ENCODE measurements at regions not wholly inside any gene's neighbourhood (a gene's known extent, or its start where the extent isn't known, plus 50 kb on each side); places are given as distances from the start of the nearest gene placed in this dataset.
"Not testable (repeated sequence)": the region's sequence is repeated elsewhere in the genome, so short reads cannot be mapped to it uniquely, and the experiment has no call there.

DNA sequence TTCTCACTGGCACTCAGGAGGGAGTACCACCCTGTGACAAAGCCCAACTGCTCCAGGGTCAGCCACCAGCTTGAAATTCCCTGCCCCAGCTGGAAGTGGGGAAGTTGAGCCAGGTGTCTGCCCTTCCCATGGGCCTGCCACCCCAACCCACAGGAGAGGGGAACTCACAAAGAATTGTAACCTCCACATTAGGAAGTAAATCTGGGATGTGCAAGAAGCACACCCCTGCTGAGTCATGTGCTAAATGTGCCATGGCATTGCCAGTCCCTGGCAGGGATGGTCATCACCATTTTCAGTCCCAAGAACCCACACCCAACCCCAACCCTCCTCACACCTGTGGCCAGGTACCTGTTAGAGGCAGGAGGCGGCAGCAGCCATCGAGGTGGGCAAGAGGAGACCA lies 165.2 kb upstream of the THBS1 start:
- no peak for DNase-seq

DNA sequence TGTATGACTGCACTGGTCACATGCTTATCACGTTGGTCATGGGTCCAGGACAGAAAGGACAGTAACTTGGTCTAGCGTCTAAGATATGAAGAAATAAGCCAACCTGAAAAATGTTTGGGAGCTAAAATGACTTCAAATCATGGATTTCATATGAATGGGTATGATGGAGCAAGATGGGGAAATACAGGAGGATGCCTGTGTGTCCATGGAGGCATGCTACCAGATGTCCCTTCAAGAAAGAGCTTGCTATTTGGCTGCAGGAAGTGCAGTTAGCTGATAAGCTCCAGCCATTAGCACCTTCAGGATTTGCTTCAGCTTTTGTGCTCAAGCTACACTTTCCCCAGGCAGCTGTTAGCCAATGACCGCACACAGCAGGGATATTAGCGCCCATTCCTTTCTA lies 164.6 kb upstream of the THBS1 start:
- DNase-seq: no peak

DNA sequence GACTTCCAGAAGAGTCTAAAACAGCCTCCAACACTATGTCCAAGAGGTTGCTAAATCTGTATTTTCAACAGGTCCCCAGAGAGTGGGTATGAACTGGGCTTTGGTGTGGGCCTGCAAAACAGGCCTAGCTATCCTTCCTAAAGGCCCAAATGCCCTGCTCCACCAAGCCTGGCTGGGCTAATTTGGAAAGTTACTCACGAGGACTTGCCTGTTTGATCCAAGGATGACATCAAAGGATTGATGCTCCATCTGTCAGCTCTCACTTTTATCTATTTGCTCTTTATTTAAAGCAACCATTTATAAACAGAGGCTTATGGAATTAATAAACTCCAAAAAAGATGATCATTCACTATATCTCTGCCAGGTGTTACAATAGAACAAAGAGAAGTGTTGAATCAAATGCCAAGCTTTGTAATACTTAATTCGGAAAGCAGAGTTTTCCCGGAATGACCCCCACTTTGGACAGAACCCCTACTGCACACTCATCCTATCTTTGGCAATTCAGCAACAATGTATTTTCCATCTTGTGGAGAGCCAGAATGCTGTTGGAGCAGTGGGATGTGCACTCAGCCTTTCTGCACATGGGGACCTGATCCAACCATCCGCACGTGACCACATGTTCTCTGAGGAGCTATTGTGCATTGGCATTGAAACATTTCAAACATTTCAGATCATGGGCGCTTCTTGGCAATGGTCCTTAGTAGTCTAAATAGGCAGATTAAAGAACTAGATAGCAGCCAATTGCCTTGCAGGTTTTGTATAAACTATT lies 163.3 kb upstream of the THBS1 start:
- no peak for DNase-seq

DNA sequence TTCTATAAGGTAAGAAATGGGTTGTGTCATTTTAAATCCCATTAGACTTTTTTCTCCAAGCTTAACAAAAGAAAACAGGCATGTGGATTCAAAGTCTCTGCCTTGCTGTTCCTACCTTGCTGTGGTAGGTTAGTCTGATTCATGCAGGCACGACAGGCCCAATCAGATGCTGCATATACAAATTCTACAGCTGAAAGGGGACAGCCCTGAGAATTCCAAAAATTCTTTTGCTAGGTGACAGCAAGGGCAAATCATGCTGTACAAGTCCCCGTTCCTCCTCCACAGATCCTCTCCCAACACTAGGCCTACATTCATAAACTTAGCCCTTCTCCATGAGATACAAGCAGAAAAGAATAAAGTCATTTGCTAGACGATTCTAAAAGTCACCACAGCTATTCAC lies 161.2 kb upstream of the THBS1 start:
- DNase-seq: no peak

DNA sequence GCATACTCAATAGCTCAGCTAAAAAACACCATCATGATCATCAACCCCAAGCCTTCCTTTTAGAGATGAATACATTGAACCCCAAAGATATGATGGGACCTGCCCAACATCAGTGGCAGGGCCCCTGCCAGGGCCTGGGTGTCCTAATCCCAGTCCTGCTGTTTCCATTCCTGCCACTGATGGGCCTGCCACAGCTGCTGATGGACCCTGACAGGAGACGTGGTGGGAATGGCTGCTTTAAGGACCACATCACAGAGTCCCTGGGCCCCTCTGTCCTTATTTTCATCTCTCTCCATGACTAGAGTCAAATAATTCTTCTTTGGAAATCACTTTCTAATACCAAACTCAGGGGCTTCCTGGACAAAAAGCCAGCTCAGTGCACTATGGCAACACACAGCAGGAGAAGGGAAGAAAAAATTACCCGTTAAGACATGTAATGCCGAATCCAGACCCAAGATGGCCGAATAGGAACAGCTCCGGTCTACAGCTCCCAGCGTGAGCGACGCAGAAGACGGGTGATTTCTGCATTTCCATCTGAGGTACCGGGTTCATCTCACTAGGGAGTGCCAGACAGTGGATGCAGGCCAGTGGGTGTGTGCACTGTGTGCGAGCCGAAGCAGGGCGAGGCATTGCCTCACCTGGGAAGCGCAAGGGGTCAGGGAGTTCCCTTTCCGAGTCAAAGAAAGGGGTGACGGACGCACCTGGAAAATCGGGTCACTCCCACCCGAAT lies 160.6 kb upstream of the THBS1 start:
- not testable (repeated sequence) for DNase-seq

DNA sequence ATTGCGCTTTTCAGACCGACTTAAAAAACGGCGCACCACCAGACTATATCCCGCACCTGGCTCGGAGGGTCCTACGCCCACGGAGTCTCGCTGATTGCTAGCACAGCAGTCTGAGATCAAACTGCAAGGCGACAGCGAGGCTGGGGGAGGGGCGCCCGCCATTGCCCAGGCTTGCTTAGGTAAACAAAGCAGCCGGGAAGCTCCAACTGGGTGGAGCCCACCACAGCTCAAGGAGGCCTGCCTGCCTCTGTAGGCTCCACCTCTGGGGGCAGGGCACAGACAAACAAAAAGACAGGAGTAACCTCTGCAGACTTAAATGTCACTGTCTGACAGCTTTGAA lies 160.1 kb upstream of the THBS1 start:
- DNase-seq: not testable (repeated sequence)

DNA sequence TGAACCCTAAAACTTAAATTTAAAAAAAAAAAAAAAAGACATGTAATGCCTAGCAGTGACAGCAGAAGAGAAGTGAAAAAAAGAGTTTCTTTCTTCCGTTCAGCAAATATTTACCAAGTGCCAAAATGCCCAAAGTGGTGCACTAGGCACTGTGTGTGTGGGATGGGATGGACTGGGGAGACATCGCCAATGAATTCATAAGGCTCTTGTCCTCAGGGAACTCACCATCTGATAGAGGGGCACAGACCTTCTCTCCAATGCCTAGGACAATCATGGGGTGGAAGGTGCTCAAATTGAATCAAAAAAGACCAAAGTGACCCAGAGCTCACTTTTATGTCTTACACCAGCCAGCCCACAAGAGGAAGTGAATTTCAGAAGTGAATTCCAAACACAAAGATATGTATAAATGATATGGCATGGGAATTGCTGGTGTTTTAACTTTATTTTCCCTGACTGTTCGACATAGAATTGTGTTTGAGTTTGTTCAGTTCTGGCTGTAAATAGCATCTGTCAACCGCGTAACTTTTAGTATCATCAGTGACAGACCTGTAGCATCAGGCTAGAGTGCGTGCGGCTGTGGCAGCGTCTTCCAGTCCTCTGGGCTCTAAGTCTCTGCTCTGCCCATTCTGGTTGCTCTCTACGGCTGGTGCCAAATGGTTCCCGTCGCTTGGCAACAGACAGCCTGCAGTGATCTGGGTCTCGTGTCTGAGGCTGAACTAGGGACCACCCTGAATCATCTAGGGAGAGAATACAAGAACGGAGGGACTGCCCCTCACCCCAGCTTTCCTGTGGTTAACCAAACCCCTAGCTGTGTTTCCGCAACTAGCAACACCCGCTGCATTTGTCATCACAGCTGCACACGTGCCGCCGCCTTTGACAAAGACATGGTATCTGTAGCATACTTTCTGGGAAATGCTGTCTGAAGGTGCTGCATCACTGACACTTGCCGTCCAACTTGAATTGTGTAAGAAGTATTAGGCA lies 154.0 kb upstream of the THBS1 start:
- DNase-seq: peak; percentile 50

DNA sequence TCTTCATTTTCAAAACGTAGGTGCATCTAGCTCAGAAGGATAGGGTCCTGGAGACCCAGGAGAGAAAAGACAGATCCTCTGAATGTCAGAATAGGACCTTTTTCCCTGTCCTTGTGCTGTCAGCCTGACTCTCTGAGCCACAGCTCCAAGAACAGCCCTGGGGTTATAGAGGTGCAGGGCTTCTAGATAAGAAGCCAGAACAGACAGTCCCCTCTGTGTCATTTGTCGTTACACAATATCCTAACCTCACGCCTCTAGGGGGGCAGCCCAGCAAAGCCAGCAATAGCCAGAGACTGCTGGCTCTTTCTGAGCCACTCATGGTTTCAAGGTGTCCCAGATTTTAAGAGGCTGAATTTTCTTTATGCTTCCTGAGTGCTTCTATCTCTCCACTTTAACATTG lies 153.2 kb upstream of the THBS1 start:
- DNase-seq: no peak

DNA sequence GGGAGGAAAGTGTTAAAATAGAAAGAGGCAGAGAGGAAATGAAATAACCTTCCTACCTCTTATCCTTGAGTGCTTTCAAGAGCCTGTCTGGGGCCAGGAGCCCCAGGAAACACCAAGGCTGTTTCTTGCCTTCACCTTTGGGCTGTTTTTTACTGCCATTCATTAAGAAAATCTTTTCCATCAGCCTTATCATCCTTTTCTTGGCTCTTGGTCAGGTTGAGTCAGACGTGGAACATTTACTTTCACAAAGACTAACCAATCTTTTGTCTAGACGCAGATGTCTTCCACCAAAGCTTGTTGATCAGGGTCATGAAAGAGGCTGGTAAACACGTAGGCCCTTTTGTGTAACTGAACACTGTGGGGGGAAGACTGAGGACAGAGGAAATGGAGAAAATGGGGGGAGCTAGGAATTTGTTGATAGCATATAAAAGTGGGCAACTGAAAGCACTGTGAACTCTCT lies 151.0 kb upstream of the THBS1 start:
- no peak for DNase-seq

DNA sequence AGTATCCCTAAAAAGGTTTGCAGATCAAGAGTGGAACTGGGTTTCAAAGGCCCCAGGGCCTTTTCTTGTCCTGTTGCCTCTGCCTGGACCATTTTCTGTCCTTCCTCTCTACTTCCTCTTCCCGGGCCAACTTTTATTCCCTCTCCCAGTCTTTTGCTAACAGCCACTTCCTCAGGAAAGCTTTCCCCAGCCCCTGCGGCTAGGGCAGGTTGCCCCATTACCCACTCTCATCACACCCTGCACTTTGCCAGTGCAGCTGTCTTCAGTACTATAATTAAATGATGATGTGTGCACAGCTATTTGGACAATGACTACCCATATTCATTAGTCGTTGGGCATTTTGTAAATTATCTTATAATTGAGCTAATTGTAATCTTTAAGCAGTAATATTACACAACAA lies 150.5 kb upstream of the THBS1 start:
- no peak for DNase-seq

DNA sequence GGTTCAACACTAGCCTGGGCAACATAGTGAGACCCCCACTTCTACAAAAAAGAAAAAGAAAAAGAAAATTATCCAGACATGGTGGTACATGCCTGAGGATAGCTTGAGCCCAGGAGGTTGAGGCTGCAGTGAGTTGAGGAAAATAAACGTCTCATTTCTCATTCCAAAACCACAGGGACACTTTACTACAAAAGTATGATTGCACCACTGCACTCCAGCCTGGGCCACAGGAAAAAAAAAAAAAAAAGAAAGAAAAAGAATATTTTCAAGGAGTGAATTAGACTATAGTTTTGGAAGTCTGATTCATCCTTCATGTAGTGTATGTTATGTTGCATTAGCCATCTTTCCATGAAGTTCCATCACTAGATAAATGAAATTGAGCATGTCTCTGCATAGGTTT lies 149.5 kb upstream of the THBS1 start:
- no peak for DNase-seq

DNA sequence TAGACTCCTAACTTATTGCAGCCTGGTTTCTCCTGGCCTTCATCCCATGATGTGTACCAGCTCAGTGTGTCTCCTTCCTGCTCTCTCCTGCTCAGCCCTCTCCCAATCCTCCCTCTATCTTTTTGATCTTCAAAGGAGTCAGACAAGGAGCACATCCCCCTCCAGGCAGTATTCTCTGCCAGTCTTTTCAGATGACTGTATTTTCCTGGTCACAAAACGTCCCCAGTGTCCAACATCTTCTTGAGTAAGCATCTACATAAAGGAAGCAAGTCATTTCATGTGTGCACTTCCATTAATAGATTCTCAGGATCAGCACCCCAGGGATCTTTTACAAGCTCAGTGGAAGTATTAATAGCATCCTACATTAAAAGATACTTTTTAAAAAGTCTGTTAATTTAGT lies 148.9 kb upstream of the THBS1 start:
- DNase-seq: no peak

DNA sequence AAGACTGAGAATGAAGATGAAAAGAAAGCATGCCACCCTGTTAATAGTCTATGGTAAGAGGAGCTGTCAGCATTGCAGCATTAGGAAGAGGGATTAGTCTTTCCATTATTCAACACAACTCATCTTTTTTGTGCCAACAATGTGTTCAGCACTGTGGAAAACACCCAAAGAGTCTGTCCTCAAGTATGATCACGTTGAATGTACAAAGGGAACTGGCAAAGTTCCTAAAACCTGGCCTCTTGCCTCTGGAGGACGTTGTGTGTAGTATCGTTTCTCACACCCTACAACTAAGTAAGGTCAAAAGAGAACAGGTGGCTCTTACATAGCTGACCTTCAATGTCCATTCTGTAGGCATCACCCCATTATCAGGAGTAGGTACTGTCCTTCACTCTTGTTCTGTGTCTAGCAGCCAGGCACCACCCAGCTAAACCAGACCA lies 147.9 kb upstream of the THBS1 start:
- DNase-seq: no peak

DNA sequence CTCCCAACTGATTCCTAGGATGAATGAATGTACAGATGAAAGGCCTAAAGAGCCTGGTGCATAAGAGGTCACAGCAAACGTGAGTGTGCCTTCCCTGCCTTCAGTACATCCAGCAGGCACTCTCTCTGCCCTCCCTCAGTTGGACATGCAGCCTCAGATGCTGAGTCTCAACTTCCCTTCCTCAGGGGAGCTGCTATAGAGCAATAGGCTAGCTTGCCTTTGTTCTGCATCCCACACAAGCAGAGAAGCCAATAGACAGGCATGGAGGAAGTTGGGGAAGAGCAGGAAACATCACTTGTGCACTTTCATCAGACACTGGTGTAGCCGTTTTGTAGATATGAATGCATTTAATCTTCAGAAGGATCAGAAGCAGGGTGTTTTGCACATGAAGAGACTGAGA lies 147.5 kb upstream of the THBS1 start:
- no peak for DNase-seq

DNA sequence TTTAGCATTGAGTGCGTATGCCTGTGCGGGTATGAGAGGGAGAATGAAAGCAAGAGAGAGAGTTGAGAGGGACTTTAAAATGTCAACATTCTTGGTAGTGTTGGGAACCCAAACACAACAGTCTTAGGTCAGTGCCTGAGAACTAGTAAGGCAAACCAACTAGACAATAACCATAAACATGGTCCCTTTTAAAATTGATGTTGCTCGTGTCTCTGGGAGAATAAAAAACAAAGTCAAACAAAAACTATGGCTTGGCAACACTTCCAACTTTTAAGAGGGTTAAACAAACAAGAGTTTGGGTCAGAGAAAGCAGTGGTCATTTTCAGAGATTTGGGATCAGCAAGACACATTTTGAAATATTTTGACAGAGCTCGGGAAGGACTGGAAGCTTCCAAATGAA lies 146.7 kb upstream of the THBS1 start:
- DNase-seq: no peak

DNA sequence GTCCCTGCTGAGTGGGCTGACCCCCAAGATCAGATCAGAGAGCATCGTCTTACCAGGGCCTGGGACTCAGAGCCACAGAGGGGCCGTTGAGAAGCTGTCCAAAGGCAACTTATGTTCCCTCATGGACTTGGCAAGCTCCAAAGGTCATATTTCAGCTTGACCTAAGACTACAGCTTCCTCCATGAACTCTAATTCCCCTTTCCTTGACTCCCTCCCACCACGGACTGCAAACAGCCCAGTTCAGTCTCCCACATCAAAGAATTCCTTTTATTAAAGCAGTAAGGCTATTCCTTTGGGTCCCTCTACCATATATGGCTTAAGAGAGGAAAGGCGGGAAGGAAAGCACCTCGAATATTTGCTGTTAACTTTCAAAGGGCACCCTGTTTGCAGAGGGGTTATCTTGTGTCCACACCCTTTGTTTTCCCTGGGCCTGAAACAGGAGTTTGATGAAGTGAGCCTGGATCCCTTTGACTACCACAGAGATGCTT lies 146.1 kb upstream of the THBS1 start:
- DNase-seq: no peak

DNA sequence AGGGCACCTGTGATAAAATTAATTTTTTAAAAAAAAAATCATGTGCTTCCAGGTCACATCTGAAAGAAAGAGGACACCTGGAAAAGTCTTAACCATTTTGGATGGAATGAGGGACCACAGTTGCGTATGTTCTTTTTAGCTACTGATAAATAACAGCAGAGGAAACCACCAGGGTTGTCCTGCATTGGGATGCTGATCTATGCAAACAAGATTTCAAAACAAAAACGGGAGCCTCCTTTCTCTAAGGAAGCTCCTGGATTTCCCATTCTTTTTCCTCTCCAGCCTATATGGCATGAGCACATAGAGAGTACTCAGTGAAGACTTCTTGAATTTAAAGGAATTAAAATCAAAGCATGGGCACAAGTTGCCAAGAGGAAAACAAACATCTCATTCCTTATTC lies 145.6 kb upstream of the THBS1 start:
- no peak for DNase-seq

DNA sequence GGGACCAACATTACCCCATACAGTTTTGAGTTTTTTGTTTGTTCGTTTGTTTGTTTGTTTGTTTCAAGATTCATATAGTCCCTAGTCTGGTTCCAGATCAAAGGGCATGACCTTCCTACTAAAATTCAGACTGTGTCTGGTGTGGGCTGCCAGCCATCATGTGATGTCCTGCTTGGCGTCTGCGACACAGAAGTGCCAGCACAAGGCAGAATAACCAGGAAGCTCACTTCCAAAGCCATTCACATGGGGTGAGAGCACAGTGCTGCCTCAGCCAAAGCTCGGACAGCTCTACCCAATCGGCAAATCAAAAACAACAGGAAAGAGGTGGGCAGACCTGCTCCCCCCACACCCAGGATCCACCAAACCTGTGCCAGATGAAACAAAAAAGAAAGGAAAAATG lies 142.6 kb upstream of the THBS1 start:
- DNase-seq: no peak

DNA sequence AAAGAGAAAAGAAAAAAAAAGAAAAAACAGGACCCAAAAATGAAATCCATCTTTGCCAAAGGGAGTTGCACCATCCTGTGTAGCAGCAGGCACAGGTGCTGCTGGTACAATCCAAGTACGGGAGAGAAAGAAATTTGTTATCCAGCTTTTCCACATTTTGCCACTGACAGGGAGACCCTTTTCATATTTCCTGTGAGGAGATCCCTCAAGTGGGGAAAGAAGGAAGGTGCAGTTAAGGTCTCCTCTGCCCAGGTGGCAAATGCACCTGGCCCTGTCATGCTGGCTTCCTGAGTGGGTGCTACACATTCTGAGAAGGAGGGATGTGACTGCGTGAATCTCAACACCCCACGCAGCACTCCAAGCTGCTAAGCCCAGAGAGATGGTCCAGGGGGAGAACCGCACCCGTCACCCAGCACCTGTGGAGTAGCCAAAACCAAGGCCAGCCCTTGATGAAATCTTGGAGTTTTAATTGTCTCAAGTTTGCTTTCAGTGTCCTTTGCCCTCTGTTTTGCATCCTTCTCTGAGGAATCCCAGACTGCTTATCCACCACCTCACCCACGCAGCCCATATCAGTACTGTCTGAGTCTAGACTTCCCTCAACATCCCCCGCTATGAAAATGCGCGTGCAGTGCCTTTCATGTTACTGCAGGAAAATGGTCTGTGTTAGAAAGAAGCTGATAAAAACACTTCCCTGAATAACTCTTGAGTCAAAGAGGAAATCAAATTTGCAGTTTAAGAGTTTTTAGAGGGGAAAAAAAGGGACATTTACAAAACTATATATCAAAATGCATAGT lies 141.9 kb upstream of the THBS1 start:
- no peak for DNase-seq

DNA sequence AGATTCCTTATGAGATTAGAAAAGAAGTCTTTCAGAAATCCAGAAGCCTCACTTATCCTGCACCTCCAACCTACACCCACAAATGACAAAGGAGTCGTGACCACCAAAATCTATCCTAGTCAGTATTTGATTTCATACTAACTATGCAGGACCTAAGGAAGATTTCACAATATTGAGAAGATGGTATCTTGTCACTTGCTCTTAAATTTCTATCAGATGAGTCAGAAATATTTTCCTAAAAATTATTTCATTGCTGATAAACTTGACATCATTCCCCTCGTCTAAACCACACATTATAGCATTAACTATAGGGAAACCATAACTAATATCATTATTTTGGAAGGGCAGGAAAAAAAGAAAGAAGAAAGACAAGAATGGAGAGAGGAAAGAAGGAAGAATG lies 138.0 kb upstream of the THBS1 start:
- DNase-seq: no peak

DNA sequence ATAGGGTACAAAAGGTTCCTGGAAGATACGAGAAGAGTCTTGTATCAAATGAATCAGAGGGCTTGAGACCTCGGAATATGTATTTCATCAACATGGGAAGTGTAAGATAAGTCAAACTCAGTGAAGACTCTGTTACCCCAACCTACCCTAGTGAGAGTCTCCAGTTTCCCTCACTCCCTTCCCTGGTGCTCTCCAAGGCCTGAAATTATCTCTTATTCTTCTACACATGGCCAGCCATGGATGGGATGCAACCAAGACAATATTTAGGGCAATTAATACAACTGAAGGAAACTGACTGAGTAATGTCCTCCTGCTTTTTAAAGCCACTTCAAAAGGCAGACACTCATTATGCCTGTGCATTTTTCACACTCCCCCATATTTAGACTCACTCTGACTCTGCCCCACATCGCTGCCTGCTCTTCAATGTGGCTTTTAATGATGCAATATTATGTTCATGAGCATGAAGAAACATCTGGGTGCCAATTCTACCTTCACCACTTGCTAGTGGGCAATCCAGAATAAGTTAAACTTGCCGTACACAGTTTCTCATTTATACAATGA lies 137.1 kb upstream of the THBS1 start:
- no peak for DNase-seq
